HUES64 (cell line): ENCODE measurements at regions not wholly inside any gene's neighbourhood (a gene's known extent, or its start where the extent isn't known, plus 50 kb on each side); places are given as distances from the start of the nearest gene placed in this dataset.

Experiments
- H3K27ac ChIP-seq: 2 replicates; pipeline ENCODE4 v1.7.0; 2013; ENCODE audit warnings: low read depth, low read length, inconsistent platforms
- H3K27me3 ChIP-seq: 2 replicates; pipeline ENCODE4 v1.6.1; 2013; ENCODE audit warnings: mild to moderate bottlenecking, low read length; ENCODE audit not compliant: insufficient read depth
- H3K36me3 ChIP-seq: 2 replicates; pipeline ENCODE4 v1.6.1; 2013; ENCODE audit warnings: mild to moderate bottlenecking, low read length; ENCODE audit not compliant: insufficient read depth
- H3K4me1 ChIP-seq: 2 replicates; pipeline ENCODE4 v1.6.1; 2013; ENCODE audit warnings: mild to moderate bottlenecking, low read length, moderate library complexity; ENCODE audit not compliant: insufficient read depth
- H3K4me3 ChIP-seq: 2 replicates; pipeline ENCODE4 v1.5.1; 2013; ENCODE audit warnings: mild to moderate bottlenecking, low read length, moderate library complexity
- H3K9ac ChIP-seq: 2 replicates; pipeline ENCODE4 v1.6.1; 2013; ENCODE audit warnings: mild to moderate bottlenecking, low read depth, low read length
- H3K9me3 ChIP-seq: 2 replicates; pipeline ENCODE4 v1.6.1; 2013; ENCODE audit warnings: low read depth, low read length; ENCODE audit not compliant: insufficient read depth
- WGBS: fragments of 150-250, 120-280 bp; methylation state at CpG from one replicate; pipeline ENCODE4 v1.1.7; 2013; ENCODE audit warnings: missing lambda C conversion rate; 5-methylcytosine and 5-hydroxymethylcytosine counted together

- Histone ChIP-seq H3K36me3 (no peaks in the 10 kb centered on the region), H3K27ac (no peak overlapping the region), H3K4me3 (no peak overlapping the region), H3K27me3 (no peaks in the 10 kb centered on the region), H3K9me3 (no peaks in the 10 kb centered on the region), H3K9ac (no peak overlapping the region), H3K4me1 (peaks cover 26% of the 10 kb centered on the region)
These were observed 334.3 kb upstream of the LRRC7 start for GRCh38 chr1:69233463-69233862.

DNA sequence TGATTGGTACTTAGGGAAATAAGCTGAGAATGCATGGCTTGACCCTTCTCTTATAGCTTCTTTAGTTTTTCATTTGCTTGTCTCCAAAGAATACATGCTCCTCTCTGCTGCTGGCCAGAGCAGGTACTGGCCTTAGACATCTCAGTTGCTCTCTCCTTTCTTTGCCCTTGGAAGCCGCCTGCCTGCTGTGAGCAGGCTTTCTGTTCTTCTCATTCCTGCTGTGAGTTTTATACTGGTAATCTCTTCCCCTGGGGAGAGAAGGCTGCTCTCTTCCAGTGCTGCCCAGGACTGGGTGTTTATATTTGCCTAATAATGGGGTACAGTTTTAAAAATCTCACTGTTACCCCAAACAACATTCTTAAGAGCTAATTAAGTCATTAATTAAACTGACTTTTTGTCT lies 323.5 kb upstream of the LRRC7 start:
- peaks cover 48% of the 10 kb centered on the region; the same call in 1 of the 2 replicates for H3K27me3 ChIP-seq
- H3K36me3 ChIP-seq, result no peaks in the 10 kb centered on the region
- peaks cover 17% of the 10 kb centered on the region for H3K4me1 ChIP-seq
- no peak overlapping the region for H3K4me3 ChIP-seq
- WGBS, result 0% methylated on average over 1 of the region's 1 CpG
- no peak overlapping the region for H3K9ac ChIP-seq
- H3K9me3 ChIP-seq, result no peaks in the 10 kb centered on the region
- no peak overlapping the region for H3K27ac ChIP-seq

DNA sequence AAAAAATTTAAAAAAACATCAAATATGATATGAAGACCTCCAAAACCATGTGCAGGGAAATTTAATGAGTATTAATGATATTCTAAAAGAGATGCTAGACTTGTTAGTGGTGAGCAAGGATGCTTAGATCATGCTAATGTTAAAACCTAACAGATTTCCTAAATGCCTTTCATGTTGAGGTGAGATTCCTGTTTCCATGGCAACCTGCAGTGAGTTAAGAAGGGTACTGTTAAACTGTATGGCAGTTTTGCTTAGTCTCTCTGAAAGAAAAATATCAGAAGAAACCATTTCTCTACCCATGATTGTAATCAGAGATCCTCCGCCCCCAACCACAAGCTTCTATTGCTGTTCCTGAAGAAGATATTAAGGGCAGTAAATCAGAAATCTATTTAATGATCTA lies 321.6 kb upstream of the LRRC7 start:
- Histone ChIP-seq H3K36me3 (no peaks in the 10 kb centered on the region), H3K27ac (no peak overlapping the region), H3K4me3 (no peak overlapping the region), H3K9me3 (no peaks in the 10 kb centered on the region), H3K27me3 (peaks cover 44% of the 10 kb centered on the region; the same call in 1 of the 2 replicates), H3K4me1 (peaks cover 17% of the 10 kb centered on the region), H3K9ac (no peak overlapping the region)
- no CpG with 5 or more reads among the region's 1 CpG for WGBS

- no peak overlapping the region for H3K27ac ChIP-seq
- H3K9ac ChIP-seq, result no peak overlapping the region
- peaks cover 17% of the 10 kb centered on the region for H3K4me1 ChIP-seq
- no peak overlapping the region for H3K4me3 ChIP-seq
- WGBS, result 94% methylated on average over 2 of the region's 2 CpGs
- H3K36me3 ChIP-seq, result no peaks in the 10 kb centered on the region
- H3K9me3 ChIP-seq, result no peaks in the 10 kb centered on the region
- peaks cover 44% of the 10 kb centered on the region; the same call in 1 of the 2 replicates for H3K27me3 ChIP-seq
These were observed 321.0 kb upstream of the LRRC7 start for GRCh38 chr1:69246710-69247109.

GRCh38 chr1:69252696-69253095 lies 315.0 kb upstream of the LRRC7 start:
- no peaks in the 10 kb centered on the region for H3K36me3 ChIP-seq
- 70% methylated on average over 4 of the region's 4 CpGs for WGBS
- no peaks in the 10 kb centered on the region; the same call in 1 of the 2 replicates for H3K4me1 ChIP-seq
- no peak overlapping the region for H3K27ac ChIP-seq
- H3K4me3 ChIP-seq, result no peak overlapping the region
- no peak overlapping the region for H3K9ac ChIP-seq
- H3K27me3 ChIP-seq, result no peaks in the 10 kb centered on the region
- no peaks in the 10 kb centered on the region for H3K9me3 ChIP-seq

GRCh38 chr1:69256036-69256435 lies 311.7 kb upstream of the LRRC7 start:
- H3K9me3 ChIP-seq, result no peaks in the 10 kb centered on the region
- 90% methylated on average over 1 of the region's 1 CpG for WGBS

DNA sequence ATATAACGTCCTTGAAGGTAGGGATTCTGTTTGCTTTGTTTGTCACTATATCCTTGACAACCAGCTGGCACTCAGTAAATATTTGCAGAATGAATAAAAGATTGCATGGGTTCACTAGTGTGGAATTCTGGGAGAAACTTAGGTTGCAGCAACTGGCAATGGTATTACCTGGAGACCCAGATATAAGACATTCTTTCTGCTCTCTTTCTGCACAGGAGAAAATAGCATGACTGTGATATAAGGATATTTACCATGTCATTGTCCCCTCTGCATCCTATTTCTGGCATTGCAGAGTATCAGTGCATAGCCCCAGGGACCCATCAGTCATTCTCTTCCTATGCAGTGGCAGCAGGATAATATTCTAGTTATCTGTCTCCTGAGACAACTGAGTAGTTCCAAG lies 308.9 kb upstream of the LRRC7 start:
- H3K4me1 ChIP-seq, result no peaks in the 10 kb centered on the region
- no peak overlapping the region for H3K4me3 ChIP-seq
- H3K9me3 ChIP-seq, result no peaks in the 10 kb centered on the region
- no peak overlapping the region for H3K27ac ChIP-seq
- no peaks in the 10 kb centered on the region for H3K36me3 ChIP-seq
- WGBS, result 100% methylated on average over 1 of the region's 1 CpG
- H3K9ac ChIP-seq, result no peak overlapping the region
- no peaks in the 10 kb centered on the region for H3K27me3 ChIP-seq

More at GRCh38 chr1:69256036-69256435, 311.7 kb upstream of the LRRC7 start:
- H3K9ac ChIP-seq, result no peak overlapping the region
- H3K27ac ChIP-seq, result no peak overlapping the region
- H3K4me3 ChIP-seq, result no peak overlapping the region
- no peaks in the 10 kb centered on the region for H3K27me3 ChIP-seq
- no peaks in the 10 kb centered on the region for H3K36me3 ChIP-seq
- H3K4me1 ChIP-seq, result no peaks in the 10 kb centered on the region; the same call in 1 of the 2 replicates

DNA sequence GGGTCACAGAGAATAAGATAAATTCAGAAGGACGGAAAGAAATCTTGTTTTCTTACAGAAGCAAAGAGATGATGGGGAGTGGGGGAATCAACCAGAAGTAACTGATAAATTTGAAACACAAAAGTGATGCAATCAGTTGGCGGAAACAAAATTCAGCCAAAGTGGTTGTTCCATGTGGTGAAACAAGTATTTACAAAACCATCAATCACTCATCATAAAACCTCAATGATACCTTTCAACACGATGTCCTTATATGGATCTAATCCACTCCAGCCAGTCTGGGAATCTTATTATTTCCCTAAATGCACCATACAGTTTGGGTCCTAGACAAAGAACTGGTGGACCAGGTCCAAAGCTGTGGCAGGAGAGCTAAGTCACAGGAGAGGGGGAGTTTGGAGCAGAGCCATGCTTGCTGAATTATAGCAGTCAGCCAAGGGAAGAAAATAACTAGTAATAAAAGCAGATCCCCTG lies 303.8 kb upstream of the LRRC7 start:
- WGBS, result 89% methylated on average over 3 of the region's 3 CpGs
- no peaks in the 10 kb centered on the region for H3K36me3 ChIP-seq
- H3K27me3 ChIP-seq, result no peaks in the 10 kb centered on the region
- H3K9ac ChIP-seq, result no peak overlapping the region
- H3K9me3 ChIP-seq, result no peaks in the 10 kb centered on the region
- no peaks in the 10 kb centered on the region for H3K4me1 ChIP-seq
- no peak overlapping the region for H3K4me3 ChIP-seq
- no peak overlapping the region for H3K27ac ChIP-seq

DNA sequence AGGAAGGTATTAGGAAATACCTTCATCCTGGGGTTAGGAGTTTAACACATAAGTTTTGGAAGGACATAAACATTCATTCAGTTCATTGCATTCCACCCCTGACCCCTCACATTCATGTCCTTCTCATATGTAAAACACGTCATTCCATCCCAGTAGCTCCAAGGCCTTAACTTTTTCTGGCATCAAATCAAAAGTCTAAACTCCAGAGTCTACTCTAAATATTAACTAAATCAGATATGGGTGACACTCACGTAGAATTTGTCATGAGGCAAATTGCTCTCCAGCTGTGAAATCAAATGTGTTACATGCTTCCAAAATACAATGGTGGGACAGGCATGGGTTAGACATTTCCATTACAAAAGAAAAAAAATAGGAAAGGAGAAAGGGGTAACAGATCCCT lies 298.2 kb upstream of the LRRC7 start:
- H3K36me3 ChIP-seq, result no peaks in the 10 kb centered on the region
- H3K4me3 ChIP-seq, result no peak overlapping the region
- H3K9ac ChIP-seq, result no peak overlapping the region
- H3K27ac ChIP-seq, result no peak overlapping the region; the same call in 1 of the 2 replicates
- WGBS, result 74% methylated on average over 2 of the region's 2 CpGs
- peaks cover 9% of the 10 kb centered on the region; the same call in 1 of the 2 replicates for H3K4me1 ChIP-seq
- H3K9me3 ChIP-seq, result no peaks in the 10 kb centered on the region
- no peaks in the 10 kb centered on the region for H3K27me3 ChIP-seq

DNA sequence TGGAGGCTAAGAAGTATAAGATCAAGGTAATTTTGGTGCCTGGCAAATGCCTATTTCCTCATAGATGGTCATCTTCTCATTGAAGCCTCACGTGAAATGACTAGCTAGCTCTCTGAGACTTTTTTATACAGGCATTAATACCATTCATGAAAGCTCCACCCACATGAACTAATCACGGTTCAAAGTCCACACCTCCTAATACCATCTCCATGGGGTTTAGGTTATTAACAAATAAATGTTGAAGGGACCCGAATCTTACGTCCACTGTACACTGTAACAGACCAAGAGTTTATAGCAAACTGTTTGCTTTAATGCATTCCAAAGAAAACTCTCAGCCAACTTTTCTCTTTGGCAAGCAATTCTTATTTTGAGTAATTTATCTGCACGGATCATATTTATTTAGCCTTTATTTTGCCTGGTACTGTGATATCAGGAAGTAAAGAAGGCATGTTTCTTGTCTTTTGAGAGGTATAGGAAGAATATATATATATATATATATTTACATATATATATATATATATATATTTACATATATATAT lies 296.1 kb upstream of the LRRC7 start:
- 96% methylated on average over 4 of the region's 5 CpGs for WGBS
- H3K27me3 ChIP-seq, result no peaks in the 10 kb centered on the region
- H3K9me3 ChIP-seq, result no peaks in the 10 kb centered on the region
- H3K4me3 ChIP-seq, result no peak overlapping the region
- H3K27ac ChIP-seq, result no peak overlapping the region
- H3K36me3 ChIP-seq, result no peaks in the 10 kb centered on the region
- H3K9ac ChIP-seq, result no peak overlapping the region
- H3K4me1 ChIP-seq, result peaks cover 9% of the 10 kb centered on the region; the same call in 1 of the 2 replicates

- H3K27me3 ChIP-seq, result no peaks in the 10 kb centered on the region
- no peak overlapping the region for H3K9ac ChIP-seq
- 100% methylated on average over 3 of the region's 4 CpGs for WGBS
- H3K9me3 ChIP-seq, result no peaks in the 10 kb centered on the region
- H3K4me1 ChIP-seq, result peaks cover 9% of the 10 kb centered on the region; the same call in 1 of the 2 replicates
- no peaks in the 10 kb centered on the region for H3K36me3 ChIP-seq
- no peak overlapping the region for H3K4me3 ChIP-seq
- H3K27ac ChIP-seq, result no peak overlapping the region
These were observed 295.0 kb upstream of the LRRC7 start for GRCh38 chr1:69272684-69273083.

GRCh38 chr1:69278923-69279322 lies 288.8 kb upstream of the LRRC7 start:
- no peaks in the 10 kb centered on the region for H3K27me3 ChIP-seq
- H3K36me3 ChIP-seq, result no peaks in the 10 kb centered on the region
- H3K9me3 ChIP-seq, result no peaks in the 10 kb centered on the region
- peaks cover 6% of the 10 kb centered on the region for H3K4me1 ChIP-seq
- no peak overlapping the region for H3K4me3 ChIP-seq
- 85% methylated on average over 2 of the region's 2 CpGs for WGBS
- H3K9ac ChIP-seq, result no peak overlapping the region
- H3K27ac ChIP-seq, result no peak overlapping the region
